Activated CD4-positive, CD25-positive, alpha-beta regulatory T cell treated with anti-CD3 and anti-CD28 coated beads, Interleukin-2, amount 50 U/mL, for 72 hours (primary cell): ENCODE measurements at regions not wholly inside any gene's neighbourhood (a gene's known extent, or its start where the extent isn't known, plus 50 kb on each side); places are given as distances from the start of the nearest gene placed in this dataset.

Experiments used
- DNase-seq: peaks from one replicate; pipeline ENCODE4 v3.0.0; 2021

DNA sequence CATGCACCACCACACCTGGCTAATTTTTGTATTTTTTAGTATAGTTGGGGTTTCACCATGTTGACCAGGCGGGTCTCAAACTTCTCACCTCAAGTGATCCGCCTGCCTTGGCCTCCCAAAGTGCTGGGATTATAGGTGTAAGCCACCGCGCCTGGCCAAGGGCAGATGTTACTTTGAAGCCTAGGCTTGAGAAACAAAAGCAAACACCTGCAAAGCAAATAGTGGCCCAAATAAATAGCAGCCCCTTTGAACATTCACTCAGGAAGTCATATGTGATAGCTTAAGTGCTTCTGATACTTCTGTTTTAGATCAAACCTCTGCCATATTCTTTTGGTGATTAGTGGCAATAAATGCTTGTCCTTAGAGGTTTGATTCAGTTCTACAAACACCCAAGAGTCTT is 404.5 kb upstream of the SMIM21 start:
- no peak for DNase-seq

DNA sequence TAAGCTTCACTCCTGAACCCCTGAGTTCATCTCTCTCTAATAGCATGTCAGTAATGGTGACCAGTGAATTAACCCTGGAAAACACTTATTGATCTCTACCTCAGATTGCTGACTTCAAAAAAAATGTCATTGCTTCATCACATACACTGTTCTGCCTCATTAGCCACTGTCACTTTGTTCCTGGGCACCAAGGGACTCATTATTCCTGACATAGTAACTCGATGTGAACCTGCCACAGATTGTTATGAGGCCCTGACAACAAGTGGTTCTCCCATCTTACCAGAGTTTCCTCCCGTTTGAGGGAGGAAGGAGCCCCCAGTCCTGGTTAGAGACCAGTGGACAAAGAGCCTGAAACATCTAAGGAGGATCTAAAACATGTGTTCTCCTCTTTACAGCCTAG is 403.3 kb upstream of the SMIM21 start:
- no peak for DNase-seq

DNA sequence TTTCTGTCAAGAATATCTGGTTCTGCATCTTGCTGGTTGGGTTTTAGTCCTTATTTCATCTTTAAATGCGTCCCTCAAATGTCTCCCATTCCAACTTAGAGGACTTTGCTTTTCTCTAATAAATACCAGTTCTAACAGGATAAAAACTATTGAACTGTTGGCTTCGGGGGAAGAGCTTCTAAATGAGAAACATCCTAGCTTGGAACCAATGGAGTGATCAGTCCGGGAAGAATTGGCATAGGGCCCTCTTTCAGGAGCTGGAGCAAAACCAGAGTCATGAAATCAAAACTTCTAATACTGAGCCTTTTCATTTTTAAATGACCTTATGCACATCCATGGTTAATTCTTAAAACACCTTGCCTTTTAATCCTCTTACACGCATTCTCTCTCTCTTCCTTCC is 401.6 kb upstream of the SMIM21 start:
- no peak for DNase-seq

DNA sequence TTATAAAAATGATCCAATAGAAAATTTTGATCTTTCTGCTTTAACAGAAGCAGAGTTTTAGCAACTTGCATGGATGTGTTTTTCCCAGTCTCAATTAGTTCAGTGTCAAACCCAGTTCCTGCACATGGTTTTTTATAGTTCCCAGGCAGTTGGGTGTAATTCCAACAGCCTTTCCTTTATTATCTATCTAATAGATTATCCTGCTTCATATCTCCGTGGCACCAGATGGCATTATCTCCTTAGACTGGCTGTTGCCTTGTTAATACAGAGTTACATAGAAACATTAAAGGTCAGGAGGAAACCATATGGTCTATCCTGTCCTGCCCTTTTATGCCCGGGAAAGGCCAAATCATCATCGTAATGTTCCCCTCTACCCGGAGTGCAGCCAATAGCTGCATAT is 400.9 kb upstream of the SMIM21 start:
- DNase-seq: no peak

DNA sequence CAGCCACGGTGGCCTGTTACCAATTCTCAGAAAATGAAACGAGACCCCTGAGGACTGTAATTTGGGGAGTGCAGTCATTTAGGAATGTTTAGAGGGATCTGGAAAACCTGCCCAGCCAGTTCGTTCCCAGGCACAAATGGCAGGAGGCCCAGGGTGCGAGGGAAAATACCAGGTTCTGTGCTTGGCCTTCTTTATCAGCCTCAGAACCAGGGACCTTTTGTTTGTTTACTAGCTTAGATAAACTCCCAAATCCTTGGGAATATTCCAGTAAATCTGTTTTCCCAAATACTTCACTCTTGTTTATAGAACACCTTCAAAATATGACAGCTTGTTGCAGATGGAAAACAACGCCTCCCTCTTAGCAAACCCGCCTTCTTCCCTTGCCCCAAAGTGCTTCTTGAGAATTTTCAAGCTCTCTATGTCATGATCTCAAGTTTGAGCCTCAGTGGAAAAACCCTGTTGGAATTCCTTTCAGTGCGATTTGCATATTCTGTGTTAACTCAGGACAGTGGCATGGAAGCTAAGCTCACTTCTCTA is 400.3 kb upstream of the SMIM21 start:
- DNase-seq: no peak

DNA sequence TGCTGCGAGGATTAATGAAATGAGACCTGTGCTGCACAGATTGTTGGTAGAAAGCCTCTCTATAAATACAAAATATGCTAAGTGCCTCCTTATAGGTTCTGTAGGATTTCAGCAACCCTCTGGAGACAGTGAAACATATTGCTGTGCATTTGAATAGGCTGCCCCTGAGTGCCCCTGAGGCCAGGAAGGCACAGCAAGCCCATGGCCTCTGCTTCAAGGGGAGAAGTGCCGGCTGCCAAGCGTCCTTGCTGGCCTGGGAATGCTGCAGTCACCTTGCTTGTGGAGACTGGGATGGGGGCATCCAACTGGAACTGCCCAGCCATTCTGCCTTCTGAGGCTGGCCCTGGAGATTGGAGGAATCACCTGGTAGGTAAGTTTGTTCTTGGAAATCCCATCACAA is 397.2 kb upstream of the SMIM21 start:
- DNase-seq: no peak

DNA sequence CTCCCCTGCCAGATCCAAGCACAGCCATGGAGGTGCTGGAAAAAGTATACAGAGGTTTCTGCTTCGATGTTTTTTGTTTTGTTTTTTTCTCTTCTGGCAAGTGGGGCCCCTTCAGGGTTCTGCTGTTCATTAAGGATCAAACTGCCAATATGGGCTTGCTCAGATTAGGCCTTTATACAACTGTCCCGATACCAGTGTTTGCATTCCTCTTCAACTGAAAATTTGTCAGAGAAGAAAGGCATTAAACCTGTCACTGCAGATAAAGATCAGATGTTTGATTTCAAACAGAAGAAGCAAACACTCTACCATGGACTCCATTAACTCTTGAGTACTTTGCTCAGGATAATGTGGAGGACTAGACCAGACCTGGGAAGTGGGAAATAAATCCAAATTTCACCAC is 396.0 kb upstream of the SMIM21 start:
- no peak for DNase-seq

DNA sequence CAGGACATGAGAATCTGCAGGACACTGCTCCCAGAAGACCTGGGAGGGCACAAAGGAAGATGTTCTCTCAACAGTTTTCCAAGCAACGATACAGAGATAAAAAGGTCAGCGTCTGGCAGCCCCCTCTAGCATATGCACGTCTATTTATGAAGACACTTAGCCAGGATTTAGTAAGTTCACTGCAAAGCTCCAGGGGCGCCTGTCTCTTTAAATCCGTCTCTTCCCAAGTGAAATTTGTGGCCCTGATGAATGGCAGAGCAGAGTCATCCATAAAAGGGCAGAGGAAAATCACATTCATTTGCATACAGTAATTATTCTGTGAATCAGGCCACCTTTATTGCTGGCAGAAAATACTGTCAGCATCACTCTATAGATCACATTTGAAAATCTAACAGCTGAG is 390.9 kb upstream of the SMIM21 start:
- no peak for DNase-seq

DNA sequence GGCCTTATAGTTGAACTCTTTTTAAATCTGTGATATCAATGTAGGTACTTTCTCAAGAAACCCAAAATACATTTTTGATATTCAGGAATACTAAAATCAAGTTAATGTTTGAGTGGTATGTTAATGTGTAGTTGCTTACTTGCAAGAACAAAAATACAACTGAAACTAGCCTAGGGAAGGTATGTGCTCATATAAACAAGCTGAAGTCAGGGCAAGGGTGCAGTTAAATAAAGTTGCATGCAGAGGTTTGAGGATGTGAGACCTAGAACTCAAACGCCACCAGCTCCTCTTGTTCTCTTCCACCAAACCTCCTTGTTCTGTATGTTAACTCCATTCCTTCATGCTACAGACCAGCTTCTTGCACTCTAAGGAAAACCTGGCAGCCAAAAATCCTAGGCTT is 388.3 kb upstream of the SMIM21 start:
- no peak for DNase-seq

DNA sequence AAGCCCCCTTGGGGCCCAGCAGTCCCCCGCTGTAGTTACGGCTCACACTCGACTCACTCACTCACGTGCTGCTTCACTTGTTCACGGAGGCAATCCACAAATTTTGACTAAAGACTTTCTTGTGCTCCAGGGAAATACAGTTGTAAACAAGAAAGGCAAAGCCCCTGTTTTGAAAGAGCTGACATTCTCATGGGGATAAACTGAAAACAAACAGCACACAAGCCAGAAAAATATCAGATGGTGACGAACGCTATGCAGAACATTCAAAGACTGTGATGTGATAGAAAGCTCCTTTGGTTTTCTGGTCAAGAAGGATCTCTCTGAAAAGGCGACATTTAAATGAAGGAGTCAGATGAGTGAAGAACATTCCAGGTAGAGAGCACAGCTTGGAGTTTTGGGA is 385.3 kb upstream of the SMIM21 start:
- no peak for DNase-seq

DNA sequence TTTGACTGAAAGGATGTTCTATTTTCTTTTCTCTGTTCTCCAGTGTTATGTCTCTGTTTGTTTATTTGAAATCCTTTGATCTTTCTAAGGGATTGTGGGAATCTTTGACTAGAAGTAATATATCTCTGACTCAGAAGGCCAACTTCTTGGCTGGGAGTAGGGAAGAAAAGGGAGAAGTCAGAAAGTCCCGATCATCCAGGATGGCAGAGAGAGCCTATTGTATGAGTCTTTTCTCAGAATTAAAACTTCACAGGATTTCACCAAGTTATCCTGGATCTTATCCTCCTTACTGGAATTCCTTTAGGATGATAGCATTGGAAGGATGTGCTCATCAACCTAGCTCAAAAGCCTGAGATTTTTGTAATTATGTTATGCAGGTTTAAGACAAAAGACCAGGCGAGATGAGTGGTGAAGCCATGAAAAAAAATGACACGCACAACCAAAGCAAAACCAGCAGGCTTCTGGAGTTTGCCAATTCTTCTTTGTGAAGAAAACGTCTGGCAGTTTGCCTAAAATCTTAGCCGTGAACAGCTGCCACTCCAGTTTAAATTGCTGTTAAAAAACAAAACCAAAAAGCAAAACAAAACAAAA is 383.6 kb upstream of the SMIM21 start:
- no peak for DNase-seq

DNA sequence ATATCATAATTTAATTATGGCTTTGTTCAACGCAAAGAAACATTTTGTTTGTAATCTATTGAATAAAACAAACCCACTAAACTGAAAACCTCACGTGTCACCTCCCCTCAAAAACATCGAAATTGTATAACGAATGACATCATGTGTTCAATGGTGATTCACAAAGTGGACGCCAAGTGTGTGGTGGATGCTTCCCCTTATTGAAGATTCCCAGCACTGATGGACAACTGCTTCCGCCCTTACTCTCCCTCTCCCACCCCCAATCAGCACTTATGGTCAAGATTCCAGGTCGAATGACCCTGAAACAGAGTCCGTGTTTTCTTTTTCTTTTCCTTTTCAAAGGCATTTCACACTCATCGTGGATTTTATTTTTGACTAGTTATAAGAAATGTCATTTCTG is 383.0 kb upstream of the SMIM21 start:
- DNase-seq: no peak

DNA sequence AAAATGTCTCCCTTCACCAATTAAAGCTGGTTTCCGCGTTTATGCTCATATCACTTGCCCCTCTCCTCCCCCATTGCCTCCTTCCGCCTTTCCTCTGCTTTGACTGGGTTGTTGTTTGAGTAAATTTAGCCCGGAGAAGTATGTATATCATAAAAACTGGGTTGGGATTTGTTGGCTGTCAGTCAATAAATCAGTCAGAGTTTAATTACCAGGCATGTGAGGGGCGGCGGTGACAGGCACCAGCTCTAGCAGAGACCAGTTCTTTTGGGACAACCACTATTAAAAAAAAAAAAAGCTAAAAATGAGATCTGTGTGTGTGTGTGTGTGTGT is 382.4 kb upstream of the SMIM21 start:
- DNase-seq: no peak

DNA sequence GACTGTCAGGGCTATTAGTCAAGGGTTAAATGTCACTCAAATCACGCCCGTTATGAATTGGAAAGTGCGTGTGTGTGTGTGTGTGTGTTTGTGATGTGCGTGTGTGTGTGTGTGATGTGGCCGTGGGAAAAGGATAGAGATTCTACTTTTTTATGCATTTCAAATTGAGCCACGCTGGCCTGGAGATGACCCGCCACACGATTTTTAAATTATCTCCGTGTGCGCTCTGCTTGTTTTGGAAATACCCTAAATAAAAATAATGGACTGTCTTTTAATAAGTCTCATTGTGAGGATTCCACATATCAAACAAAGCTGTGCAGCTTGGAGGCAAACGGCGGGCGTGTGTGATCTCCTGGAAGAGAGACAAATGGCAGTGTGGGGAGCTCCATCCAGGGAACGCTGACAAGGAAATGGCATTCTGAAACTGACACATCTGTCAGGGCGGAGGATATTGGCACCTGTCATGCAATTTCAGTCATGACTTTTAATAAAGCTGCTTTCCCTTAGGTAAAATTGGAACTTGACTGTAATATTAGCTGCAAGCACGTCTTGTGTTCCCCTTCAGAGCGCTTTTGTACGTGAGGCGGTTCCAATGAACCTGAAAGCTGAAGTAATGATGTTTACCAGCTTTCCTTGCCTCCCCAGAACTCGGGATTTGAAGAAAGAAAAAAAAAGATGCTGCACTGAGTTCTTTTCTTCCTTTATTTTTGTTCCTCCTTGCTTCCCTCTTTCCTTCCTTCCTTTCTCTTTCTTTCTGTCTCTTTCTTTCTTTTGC is 381.8 kb upstream of the SMIM21 start:
- DNase-seq: no peak

DNA sequence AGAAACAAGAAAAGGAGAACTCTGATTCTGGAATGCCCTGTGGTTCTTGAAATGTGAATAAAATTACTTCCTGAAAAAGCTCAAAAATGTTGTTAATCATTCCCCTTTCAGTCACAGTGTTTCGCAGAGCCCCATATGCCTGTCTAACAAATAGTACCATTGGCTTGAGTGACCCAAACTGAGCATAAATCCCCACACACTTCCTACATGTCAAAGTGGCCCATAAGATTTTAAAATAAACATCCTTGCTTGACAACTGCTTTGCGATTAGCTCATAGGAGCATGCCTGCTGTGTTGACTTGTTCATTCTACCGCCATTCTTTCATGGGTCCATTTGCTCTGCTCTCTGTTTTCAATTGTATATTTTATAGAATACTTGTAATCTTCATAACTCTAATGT is 377.8 kb upstream of the SMIM21 start:
- DNase-seq: no peak

DNA sequence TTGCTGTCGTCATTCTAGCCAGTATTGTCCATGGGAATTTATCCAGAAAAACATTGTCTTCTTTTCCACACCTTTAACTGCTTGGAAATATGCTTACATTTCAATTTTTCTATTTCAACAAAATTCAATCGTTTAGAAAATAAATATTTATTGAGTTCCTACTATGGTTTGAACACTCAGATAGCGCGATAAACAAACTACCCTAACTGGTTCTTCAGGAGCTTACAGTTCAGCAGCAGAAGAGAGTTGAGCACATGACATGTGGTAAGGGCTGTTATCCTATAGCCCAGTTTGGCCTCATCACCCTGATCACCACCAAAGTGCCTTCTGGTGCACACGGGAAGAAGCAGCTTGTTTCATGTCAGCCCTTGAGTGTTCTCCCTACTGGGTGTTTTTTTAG is 375.2 kb upstream of the SMIM21 start:
- no peak for DNase-seq

DNA sequence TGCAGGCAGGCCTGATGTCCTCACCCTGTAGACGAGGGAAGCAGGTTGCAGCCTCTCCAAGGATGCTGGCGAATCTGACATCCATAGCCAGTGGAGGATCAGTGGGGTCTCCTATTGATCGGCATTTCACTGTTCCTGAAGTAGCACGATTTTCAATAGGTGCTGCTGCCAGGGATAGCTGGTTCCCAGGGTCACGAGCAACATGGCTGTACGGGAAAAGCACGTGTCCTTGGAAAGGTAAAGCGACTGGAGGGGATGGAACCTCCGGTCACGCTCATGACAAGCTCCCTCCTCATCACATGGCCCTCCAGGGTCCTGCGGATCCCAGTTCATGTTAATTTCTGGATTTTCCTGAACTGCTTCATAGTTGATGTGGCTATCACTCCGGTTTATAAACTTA is 373.7 kb upstream of the SMIM21 start:
- DNase-seq: no peak

DNA sequence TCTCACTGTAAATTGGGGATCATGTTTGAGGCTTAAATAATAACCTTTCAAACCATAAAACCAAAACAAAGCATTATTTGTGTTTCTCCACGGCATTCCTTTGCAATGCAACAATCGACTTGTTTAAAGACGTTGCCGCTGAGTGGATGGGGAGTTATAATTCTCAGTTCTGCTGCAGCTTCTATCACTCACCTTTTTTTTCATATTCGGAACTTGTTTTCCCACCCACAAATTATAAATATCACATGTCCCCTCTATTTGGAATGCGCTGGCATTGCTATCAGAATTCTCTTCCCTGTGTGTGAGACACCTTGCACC is 372.8 kb upstream of the SMIM21 start:
- DNase-seq: no peak

DNA sequence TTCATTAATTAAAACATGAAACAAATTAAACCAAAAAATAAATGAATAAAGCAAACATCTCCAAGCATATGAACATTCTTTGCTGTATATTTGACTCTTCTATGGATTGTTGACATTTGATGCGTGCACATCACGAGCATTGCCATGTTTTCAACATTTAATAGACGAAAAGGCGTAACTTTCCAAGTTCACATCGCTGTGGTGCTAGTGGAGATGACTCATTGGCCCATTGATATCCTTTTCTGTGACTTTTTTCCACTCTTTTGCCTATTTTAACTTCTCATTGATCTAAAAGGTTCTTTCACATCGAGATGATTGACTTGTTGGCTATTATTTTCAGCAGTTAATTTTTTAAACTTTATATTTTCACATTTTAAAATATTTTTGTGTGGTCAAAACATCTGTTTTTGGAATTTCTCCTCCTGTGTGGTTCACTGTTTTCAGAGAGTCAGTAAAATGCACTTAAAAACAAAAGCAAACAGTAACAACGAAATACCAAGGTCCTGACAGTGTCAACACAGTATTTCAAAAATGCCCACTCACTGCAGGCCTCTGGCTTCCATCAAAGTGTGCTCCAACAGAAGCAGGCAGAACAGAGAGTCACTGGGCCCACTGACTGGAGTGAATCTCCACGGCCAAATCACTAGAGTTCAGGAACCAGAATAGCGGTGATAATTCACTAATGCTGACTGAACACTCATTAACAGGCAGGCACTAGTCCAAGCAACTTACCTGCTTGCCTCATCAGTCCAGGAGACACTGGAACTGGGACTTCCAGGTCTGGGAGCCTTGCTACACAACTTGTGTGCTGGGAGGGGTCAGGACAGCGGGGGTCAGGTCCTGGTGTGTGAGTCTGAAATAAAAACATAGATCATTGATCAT is 372.2 kb upstream of the SMIM21 start:
- DNase-seq: no peak

DNA sequence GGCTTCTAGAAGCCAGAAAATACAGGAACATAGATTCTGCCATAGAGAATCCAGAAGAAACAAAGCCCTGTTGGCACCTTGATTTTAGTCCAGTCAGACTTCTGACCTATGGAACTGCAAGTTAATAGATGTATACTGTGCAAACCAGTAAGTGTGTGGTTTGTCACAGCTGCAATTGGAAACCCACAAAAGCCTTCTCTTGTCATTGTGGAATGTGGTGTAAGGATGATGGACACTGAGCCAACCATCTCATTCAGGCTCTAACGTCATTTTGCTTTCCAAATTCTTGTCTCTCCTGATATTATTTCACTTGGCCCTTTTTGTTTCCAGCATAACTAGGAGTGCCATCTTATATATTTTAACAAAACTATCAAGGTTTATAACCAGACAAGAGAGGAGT is 369.5 kb upstream of the SMIM21 start:
- DNase-seq: no peak

DNA sequence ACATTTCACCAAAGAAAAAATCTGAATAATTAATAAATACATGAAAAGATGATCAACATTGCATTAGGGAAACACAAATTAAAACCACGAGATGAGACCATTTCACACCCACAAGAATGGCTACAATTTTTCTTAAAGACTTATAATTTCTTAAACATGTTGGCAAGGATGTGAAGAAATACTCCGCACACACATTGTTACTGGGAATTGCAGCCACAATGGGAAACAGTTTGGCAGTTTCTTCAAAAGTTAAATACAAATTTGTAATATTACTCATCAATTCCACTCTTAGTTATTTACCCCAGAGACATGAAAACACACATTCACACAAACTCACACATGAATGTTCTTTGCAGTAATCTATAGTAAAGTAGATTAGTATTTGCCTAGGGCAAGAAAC is 363.3 kb upstream of the SMIM21 start:
- no peak for DNase-seq

DNA sequence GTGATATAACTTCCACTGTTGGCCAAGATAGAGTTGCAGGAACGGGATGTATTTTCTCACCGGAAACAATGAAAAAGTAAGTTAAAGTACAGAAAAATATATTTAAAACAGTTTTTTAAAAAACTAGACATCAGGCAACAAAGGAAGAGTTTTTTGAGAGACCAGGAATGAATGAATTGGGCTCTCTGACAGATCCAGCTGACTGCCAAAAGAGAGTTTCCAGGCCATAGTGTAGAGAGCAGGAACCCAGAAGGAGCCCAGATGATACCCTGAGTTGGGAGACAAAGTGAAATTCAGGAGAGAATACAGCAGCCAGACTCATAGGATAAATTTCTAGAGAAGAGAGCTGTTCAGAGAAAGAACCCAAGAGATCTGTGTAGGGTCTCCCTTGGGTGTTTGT is 362.6 kb upstream of the SMIM21 start:
- DNase-seq: no peak

DNA sequence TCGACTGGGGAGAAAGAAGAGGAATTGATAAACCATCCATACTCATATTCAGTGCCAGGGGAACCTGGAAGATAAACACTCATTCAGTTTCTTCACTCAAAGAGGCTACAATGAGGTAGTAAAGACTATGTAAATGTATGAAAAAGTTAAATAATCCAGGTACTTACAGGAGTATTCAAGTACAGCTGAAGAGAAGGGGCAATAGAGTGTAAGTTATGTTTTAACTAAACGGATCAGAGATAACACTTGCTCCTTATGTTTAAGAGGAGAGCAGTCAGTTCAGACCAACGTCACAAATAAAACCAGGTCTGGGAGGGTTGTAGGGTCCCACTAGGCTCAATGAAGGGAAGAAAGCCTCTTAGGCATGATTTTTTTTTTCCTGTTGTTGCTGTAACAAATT is 358.3 kb upstream of the SMIM21 start:
- DNase-seq: no peak

DNA sequence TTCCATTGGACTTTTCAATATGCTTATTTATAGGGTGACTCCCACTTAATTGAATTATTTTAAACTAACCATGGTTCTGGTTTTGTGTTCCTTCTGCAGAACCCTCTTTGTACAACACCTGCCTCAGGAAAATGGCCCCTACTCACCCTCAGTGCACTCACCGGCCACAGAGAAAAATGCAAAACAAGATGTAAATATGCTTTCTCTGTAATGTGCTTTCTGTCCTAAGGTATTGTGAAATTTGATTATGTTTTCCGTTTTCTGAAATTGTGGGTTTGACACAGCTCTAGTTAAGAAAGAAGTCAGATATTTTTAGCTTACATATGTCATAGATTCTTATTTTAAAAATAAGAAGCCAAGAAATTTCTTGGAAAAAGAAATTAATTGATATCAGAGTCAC is 357.7 kb upstream of the SMIM21 start:
- no peak for DNase-seq
